SKM-1 (cell line): ENCODE measurements at regions not wholly inside any gene's neighbourhood (a gene's known extent, or its start where the extent isn't known, plus 50 kb on each side); places are given as distances from the start of the nearest gene placed in this dataset.
A peak's percentile ranks its signal among the peaks of the same experiment; 100 is the strongest.

Experiments
- DNase-seq: peaks from one replicate; lab custom pipeline; 2025; ENCODE audit not compliant: unreplicated experiment; lab: John Stamatoyannopoulos, UW

GRCh38 chr3:96169111-96169766 lies 645.2 kb upstream of the EPHA6 start:
- DNase-seq, result no peak

GRCh38 chr3:96172917-96173316 lies 641.5 kb upstream of the EPHA6 start:
- no peak for DNase-seq

GRCh38 chr3:96175500-96175899 lies 638.9 kb upstream of the EPHA6 start:
- DNase-seq, result no peak

GRCh38 chr3:96182756-96183155 lies 631.6 kb upstream of the EPHA6 start:
- no peak for DNase-seq

GRCh38 chr3:96183871-96184270 lies 630.5 kb upstream of the EPHA6 start:
- no peak for DNase-seq

GRCh38 chr3:96190024-96190616 lies 624.3 kb upstream of the EPHA6 start:
- DNase-seq, result no peak

- DNase-seq, result no peak
Measured at GRCh38 chr3:96192966-96193550, 621.3 kb upstream of the EPHA6 start.

GRCh38 chr3:96200897-96201296 lies 613.5 kb upstream of the EPHA6 start:
- DNase-seq, result no peak

GRCh38 chr3:96201463-96201862 lies 612.9 kb upstream of the EPHA6 start:
- no peak for DNase-seq

- DNase-seq, result no peak
Measured at GRCh38 chr3:96202181-96202580, 612.2 kb upstream of the EPHA6 start.

- no peak for DNase-seq
Measured at GRCh38 chr3:96209699-96210098, 604.7 kb upstream of the EPHA6 start.

GRCh38 chr3:96213393-96213792 lies 601.0 kb upstream of the EPHA6 start:
- no peak for DNase-seq

GRCh38 chr3:96214941-96215340 lies 599.5 kb upstream of the EPHA6 start:
- no peak for DNase-seq

GRCh38 chr3:96225494-96225893 lies 588.9 kb upstream of the EPHA6 start:
- DNase-seq, result no peak

- no peak for DNase-seq
Measured at GRCh38 chr3:96233679-96234078, 580.7 kb upstream of the EPHA6 start.

- DNase-seq, result no peak
Measured at GRCh38 chr3:96236522-96236921, 577.9 kb upstream of the EPHA6 start.

GRCh38 chr3:96259299-96259698 lies 555.1 kb upstream of the EPHA6 start:
- no peak for DNase-seq

- DNase-seq, result no peak
Measured at GRCh38 chr3:96264701-96265100, 549.7 kb upstream of the EPHA6 start.

- DNase-seq, result no peak
Measured at GRCh38 chr3:96266395-96267190, 547.8 kb upstream of the EPHA6 start.

- peak; percentile 11 for DNase-seq
Measured at GRCh38 chr3:96267577-96267976, 546.8 kb upstream of the EPHA6 start.

GRCh38 chr3:96294143-96294542 lies 520.3 kb upstream of the EPHA6 start:
- DNase-seq, result no peak

GRCh38 chr3:96300743-96301142 lies 513.7 kb upstream of the EPHA6 start:
- no peak for DNase-seq
